ENCODE measurements at regions not wholly inside any gene's neighbourhood (a gene's known extent, or its start where the extent isn't known, plus 50 kb on each side); places are given as distances from the start of the nearest gene placed in this dataset.

- TF ChIP-seq NR3C1 (IDR thresholded peaks at IDR 0.05) (no peak), SREBF2 (IDR thresholded peaks at IDR 0.05) (no peak), EP300 (IDR thresholded peaks at IDR 0.05) (no peak), POLR2AphosphoS2 (conservative IDR thresholded peaks at IDR 0.05; ENCODE audit: low read length) (no peak), ZNF302 (CRISPR knock-in tag; IDR thresholded peaks at IDR 0.05) (no peak), EHMT2 (IDR thresholded peaks at IDR 0.05; ENCODE audit: low read depth) (no peak), RFX5 (IDR thresholded peaks at IDR 0.05) (no peak), POLR2A (IDR thresholded peaks at IDR 0.05; ENCODE audit: low read length) (no peak), KDM5A (IDR thresholded peaks at IDR 0.05) (no peak), PHF8 (IDR thresholded peaks at IDR 0.05; ENCODE audit: borderline replicate concordance, low read depth) (no peak), HOXA7 (CRISPR knock-in tag; IDR thresholded peaks at IDR 0.05) (no peak)
- TF ChIP-seq, protein P1, sequence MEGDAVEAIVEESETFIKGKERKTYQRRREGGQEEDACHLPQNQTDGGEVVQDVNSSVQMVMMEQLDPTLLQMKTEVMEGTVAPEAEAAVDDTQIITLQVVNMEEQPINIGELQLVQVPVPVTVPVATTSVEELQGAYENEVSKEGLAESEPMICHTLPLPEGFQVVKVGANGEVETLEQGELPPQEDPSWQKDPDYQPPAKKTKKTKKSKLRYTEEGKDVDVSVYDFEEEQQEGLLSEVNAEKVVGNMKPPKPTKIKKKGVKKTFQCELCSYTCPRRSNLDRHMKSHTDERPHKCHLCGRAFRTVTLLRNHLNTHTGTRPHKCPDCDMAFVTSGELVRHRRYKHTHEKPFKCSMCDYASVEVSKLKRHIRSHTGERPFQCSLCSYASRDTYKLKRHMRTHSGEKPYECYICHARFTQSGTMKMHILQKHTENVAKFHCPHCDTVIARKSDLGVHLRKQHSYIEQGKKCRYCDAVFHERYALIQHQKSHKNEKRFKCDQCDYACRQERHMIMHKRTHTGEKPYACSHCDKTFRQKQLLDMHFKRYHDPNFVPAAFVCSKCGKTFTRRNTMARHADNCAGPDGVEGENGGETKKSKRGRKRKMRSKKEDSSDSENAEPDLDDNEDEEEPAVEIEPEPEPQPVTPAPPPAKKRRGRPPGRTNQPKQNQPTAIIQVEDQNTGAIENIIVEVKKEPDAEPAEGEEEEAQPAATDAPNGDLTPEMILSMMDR (IDR thresholded peaks at IDR 0.05): no peak
- TF ChIP-seq, protein P2, sequence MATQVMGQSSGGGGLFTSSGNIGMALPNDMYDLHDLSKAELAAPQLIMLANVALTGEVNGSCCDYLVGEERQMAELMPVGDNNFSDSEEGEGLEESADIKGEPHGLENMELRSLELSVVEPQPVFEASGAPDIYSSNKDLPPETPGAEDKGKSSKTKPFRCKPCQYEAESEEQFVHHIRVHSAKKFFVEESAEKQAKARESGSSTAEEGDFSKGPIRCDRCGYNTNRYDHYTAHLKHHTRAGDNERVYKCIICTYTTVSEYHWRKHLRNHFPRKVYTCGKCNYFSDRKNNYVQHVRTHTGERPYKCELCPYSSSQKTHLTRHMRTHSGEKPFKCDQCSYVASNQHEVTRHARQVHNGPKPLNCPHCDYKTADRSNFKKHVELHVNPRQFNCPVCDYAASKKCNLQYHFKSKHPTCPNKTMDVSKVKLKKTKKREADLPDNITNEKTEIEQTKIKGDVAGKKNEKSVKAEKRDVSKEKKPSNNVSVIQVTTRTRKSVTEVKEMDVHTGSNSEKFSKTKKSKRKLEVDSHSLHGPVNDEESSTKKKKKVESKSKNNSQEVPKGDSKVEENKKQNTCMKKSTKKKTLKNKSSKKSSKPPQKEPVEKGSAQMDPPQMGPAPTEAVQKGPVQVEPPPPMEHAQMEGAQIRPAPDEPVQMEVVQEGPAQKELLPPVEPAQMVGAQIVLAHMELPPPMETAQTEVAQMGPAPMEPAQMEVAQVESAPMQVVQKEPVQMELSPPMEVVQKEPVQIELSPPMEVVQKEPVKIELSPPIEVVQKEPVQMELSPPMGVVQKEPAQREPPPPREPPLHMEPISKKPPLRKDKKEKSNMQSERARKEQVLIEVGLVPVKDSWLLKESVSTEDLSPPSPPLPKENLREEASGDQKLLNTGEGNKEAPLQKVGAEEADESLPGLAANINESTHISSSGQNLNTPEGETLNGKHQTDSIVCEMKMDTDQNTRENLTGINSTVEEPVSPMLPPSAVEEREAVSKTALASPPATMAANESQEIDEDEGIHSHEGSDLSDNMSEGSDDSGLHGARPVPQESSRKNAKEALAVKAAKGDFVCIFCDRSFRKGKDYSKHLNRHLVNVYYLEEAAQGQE (IDR thresholded peaks at IDR 0.05): no peak
Measured at GRCh38 chr10:53491774-53492173, 719.2 kb upstream of the MBL2 start.

All from A549 (cell line).